ENCODE measurements at regions not wholly inside any gene's neighbourhood (a gene's known extent, or its start where the extent isn't known, plus 50 kb on each side); places are given as distances from the start of the nearest gene placed in this dataset.

DNA sequence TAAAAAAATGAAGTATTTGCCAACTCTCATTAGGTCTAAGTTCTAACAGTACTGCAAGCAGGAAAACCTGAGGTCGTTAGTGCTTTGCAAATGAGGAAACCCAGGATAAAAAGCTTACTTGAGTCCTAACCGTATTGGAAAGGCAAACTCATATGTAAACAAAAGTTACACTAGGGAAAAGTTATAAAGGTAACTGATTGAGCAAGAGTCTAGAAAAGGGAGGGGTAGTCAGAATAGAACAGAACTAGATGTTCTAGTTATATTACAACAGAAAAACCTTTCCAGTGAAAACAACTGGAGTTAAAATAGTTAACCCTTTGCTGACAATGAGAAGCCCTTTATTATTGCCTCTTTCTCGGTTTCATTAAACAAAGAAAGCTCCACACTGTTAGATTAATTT lies 66.4 kb upstream of the MAOA start:
- Histone ChIP-seq H2BK20ac (ENCODE audit: low read length) (no peak overlapping the region), H3K9ac (replicated peaks in 1 of 4; ENCODE audit: extremely low read depth in 1 of 4, low read depth in 3 of 4, low read length in 3 of 4) (no peak overlapping the region), H3K4ac (replicated peaks; ENCODE audit: insufficient read length, low read depth, low read length) (no peak overlapping the region), H3K4me3 (ENCODE audit: extremely low read depth in 1 of 4, insufficient read depth in 2 of 4, low read depth in 3 of 4, low read length in 4 of 4) (no peak overlapping the region), H3K4me1 (replicated peaks in 1 of 4; ENCODE audit: control insufficient read depth in 3 of 4, insufficient read depth in 4 of 4, low read length in 3 of 4) (no peaks in the 10 kb centered on the region), H3K56ac (replicated peaks; ENCODE audit: insufficient read length, low read depth, low read length) (no peak overlapping the region), H2BK12ac (ENCODE audit: low read depth, low read length) (no peak overlapping the region), H3K23me2 (ENCODE audit: low read depth, low read length) (no peaks in the 10 kb centered on the region), H3K36me3 (ENCODE audit: control insufficient read depth in 2 of 4, insufficient read depth in 4 of 4, low read length in 3 of 4) (no peaks in the 10 kb centered on the region), H4K20me1 (replicated peaks in 1 of 2; ENCODE audit: control insufficient read depth in 1 of 2, insufficient read depth in 2 of 2, low read length in 2 of 2) (no peaks in the 10 kb centered on the region), H4K5ac (ENCODE audit: insufficient read length, low read depth, low read length) (no peak overlapping the region), H3K79me1 (ENCODE audit: low read depth, low read length) (no peaks in the 10 kb centered on the region), H3K14ac (ENCODE audit: insufficient read length) (no peak overlapping the region), H3K79me2 (ENCODE audit: control insufficient read depth in 1 of 2, insufficient read depth in 2 of 2, low read length in 2 of 2) (no peaks in the 10 kb centered on the region), H2BK5ac (ENCODE audit: low read depth, low read length) (no peak overlapping the region), H3K23ac (ENCODE audit: insufficient read length) (no peak overlapping the region), H2BK120ac (replicated peaks; ENCODE audit: low read depth, low read length) (no peak overlapping the region), H2AFZ (ENCODE audit: low read length) (no peak overlapping the region), H3K18ac (ENCODE audit: extremely low read depth, low read length) (no peak overlapping the region), H3K9me3 (ENCODE audit: insufficient read depth in 2 of 2, low read depth in 1 of 2, low read length in 1 of 2) (no peaks in the 10 kb centered on the region), H2AK5ac (ENCODE audit: low read depth, low read length) (no peak overlapping the region), H4K8ac (ENCODE audit: extremely low read depth, insufficient read depth, low read length) (no peak overlapping the region), H3K4me2 (ENCODE audit: insufficient read depth in 1 of 2, low read depth in 2 of 2, low read length in 2 of 2) (no peak overlapping the region), H2BK15ac (ENCODE audit: low read length) (no peak overlapping the region), H4K91ac (replicated peaks; ENCODE audit: insufficient read length, low read length) (no peak overlapping the region), H3K27ac (ENCODE audit: low read depth, low read length) (no peak overlapping the region), H3K27me3 (replicated peaks in 1 of 4; ENCODE audit: control insufficient read depth in 3 of 4, extremely low read depth in 1 of 4, insufficient read depth in 3 of 4, low read length in 3 of 4) (no peaks in the 10 kb centered on the region)
- ChIA-PET CTCF (ENCODE audit: partially characterized antibody) (interaction anchor here (1.7 kb wide), 1 partner anchor 161 kb away, joined by 7 read pairs; no protein-coding TSS in a partner anchor), POLR2A (ENCODE audit: partially characterized antibody) (no interaction called here)
- DNase-seq (ENCODE audit: low read depth in 1 of 2, low spot score in 2 of 2) (no peak), FAIRE-seq (no peak)
- WGBS, 2 experiments (ENCODE audit: extremely low coverage in 1 of 2, insufficient coverage in 1 of 2, insufficient read length in 1 of 2, insufficient replicate concordance in 2 of 2, low coverage in 1 of 2, low lambda C conversion rate in 2 of 2, missing lambda C conversion rate in 1 of 2): 75% methylated on average over 3 of the region's 3 CpGs; no CpG with 5 or more reads in 1 of the 2 experiments
- TF ChIP-seq SAP30 (IDR thresholded peaks at IDR 0.05; ENCODE audit: insufficient read depth, insufficient replicate concordance, low read length) (no peak), BRCA1 (IDR thresholded peaks at IDR 0.05; ENCODE audit: low read depth, low read length) (no peak), EGR1 (IDR thresholded peaks at IDR 0.05; ENCODE audit: borderline replicate concordance, low read depth, low read length) (no peak), CBX5 (IDR thresholded peaks at IDR 0.05; ENCODE audit: low read depth, low read length) (no peak), KDM5A (IDR thresholded peaks at IDR 0.05; ENCODE audit: low read length) (no peak), TAF1 (IDR thresholded peaks at IDR 0.05; ENCODE audit: low read depth, low read length) (no peak), HDAC2 (IDR thresholded peaks at IDR 0.05; ENCODE audit: borderline replicate concordance in 1 of 2, low read depth in 2 of 2, low read length in 2 of 2) (no peak), BCL11A (IDR thresholded peaks at IDR 0.05; ENCODE audit: low read depth in 2 of 2, low read length in 2 of 2) (no peak), CTBP2 (IDR thresholded peaks at IDR 0.05; ENCODE audit: borderline replicate concordance, insufficient read depth, insufficient read length, low read length) (no peak)
- TF ChIP-seq, protein P1, sequence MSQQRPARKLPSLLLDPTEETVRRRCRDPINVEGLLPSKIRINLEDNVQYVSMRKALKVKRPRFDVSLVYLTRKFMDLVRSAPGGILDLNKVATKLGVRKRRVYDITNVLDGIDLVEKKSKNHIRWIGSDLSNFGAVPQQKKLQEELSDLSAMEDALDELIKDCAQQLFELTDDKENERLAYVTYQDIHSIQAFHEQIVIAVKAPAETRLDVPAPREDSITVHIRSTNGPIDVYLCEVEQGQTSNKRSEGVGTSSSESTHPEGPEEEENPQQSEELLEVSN (IDR thresholded peaks at IDR 0.05): no peak
